Keratinocyte (primary cell): ENCODE measurements at regions not wholly inside any gene's neighbourhood (a gene's known extent, or its start where the extent isn't known, plus 50 kb on each side); places are given as distances from the start of the nearest gene placed in this dataset.

Experiments
- EZH2 ChIP-seq: IDR thresholded peaks from one replicate; pipeline ENCODE4 v1.6.1; 2012; ENCODE audit warnings: inconsistent platforms, mild to moderate bottlenecking, low read length, moderate library complexity
- TF ChIP-seq, protein P1 (sequence below), 3 experiments: IDR thresholded peaks in 1 of 3; conservative IDR thresholded peaks in 1 of 3; optimal IDR thresholded peaks in 1 of 3; 2 replicates in 2 of 3; 3 replicates in 1 of 3; pipeline versions ENCODE3 to v1.5.1; 2011; ENCODE audit warnings: low read length in 3 of 3, mild to moderate bottlenecking in 3 of 3, moderate library complexity in 2 of 3, control low read depth in 1 of 3, inconsistent platforms in 1 of 3; ENCODE audit not compliant: insufficient read depth in 2 of 3; ENCODE audit errors: extremely low read depth in 1 of 3

DNA sequence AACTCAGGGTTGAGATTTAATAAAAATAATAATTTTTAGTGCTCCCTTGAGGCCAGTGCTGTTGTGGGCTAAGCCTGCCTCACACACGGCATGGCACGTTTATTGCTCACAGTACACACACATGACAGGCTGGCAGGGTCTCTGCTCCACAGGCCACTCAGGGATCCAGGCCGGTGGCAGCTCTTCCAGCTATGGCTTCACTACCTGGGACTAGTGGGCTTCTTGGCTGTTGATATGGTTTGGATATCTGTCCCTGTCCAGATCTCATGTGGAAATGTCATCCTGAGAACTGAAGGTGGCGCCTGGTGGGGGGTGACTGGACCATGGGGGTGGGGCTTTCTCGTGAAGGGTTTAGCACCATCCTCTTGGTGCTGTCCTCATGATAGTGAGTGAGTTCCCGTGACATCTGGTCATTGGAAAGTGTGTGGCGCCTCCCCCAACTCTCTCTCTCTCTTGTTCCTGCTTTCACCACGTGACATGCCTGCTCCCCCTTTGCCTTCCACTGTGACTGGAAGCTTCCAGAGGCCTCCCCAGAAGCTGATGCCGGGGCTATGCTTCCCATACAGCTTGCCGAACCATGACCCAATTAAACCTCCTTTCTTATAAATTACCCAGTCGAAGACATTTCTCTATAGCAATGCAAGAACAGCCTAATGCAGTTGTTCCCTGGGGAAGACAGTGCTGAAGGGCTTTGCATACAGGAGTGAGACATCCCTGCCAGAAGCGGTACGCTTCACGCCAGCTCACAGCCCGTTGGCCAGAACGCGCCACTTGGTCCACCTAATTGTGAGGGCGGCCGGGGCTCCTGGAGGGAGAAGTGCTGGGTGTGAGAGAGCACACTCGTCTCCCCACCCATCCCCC, 226.9 kb upstream of the C1orf174 start:
- TF ChIP-seq, protein P1, sequence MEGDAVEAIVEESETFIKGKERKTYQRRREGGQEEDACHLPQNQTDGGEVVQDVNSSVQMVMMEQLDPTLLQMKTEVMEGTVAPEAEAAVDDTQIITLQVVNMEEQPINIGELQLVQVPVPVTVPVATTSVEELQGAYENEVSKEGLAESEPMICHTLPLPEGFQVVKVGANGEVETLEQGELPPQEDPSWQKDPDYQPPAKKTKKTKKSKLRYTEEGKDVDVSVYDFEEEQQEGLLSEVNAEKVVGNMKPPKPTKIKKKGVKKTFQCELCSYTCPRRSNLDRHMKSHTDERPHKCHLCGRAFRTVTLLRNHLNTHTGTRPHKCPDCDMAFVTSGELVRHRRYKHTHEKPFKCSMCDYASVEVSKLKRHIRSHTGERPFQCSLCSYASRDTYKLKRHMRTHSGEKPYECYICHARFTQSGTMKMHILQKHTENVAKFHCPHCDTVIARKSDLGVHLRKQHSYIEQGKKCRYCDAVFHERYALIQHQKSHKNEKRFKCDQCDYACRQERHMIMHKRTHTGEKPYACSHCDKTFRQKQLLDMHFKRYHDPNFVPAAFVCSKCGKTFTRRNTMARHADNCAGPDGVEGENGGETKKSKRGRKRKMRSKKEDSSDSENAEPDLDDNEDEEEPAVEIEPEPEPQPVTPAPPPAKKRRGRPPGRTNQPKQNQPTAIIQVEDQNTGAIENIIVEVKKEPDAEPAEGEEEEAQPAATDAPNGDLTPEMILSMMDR (optimal IDR thresholded peaks at IDR 0.05 in 1 of 3, IDR thresholded peaks at IDR 0.05 in 1 of 3, conservative IDR thresholded peaks at IDR 0.05 in 1 of 3; ENCODE audit: extremely low read depth in 1 of 3, insufficient read depth in 2 of 3, low read length in 3 of 3): no peak
- no peak for TF ChIP-seq EZH2
